Fibroblast of pulmonary artery (primary cell): ENCODE measurements at regions not wholly inside any gene's neighbourhood (a gene's known extent, or its start where the extent isn't known, plus 50 kb on each side); places are given as distances from the start of the nearest gene placed in this dataset.

Experiments used
- DNase-seq: peaks from one replicate; pipeline ENCODE4 v3.0.0-alpha.2; 2010; ENCODE audit warnings: low read depth
- H3K4me3 ChIP-seq: replicated peaks from 2 replicates; pipeline ENCODE4 v1.5.1; 2011; ENCODE audit warnings: low read depth, mild to moderate bottlenecking, control low read depth, low read length, moderate library complexity
- TF ChIP-seq, protein P1 (sequence below): IDR thresholded peaks from 2 replicates; pipeline ENCODE4 v1.5.1; 2011; ENCODE audit warnings: mild to moderate bottlenecking, control low read depth, low read length, inconsistent platforms; ENCODE audit errors: missing control alignments

DNA sequence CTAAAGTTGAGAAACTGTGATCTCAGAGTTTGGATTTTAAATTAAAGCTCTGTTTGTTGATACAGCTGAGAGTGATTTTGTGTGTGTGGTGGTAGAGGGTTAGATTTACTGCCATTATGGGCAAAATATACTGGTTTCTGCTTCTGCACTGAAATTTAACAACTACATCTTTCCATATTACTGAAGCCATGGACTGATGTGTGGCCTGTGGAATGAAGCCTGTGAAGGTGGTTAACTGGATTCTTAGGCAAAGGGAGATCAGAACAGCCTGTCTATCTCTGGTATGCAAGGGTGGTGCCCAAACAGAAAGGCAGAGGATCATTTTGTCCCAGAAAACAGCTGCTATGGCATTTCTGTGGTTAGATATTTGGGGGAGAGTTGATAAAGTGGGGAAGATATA is 297.3 kb upstream of the THBS1 start:
- no peak overlapping the region for H3K4me3 ChIP-seq
- TF ChIP-seq, protein P1, sequence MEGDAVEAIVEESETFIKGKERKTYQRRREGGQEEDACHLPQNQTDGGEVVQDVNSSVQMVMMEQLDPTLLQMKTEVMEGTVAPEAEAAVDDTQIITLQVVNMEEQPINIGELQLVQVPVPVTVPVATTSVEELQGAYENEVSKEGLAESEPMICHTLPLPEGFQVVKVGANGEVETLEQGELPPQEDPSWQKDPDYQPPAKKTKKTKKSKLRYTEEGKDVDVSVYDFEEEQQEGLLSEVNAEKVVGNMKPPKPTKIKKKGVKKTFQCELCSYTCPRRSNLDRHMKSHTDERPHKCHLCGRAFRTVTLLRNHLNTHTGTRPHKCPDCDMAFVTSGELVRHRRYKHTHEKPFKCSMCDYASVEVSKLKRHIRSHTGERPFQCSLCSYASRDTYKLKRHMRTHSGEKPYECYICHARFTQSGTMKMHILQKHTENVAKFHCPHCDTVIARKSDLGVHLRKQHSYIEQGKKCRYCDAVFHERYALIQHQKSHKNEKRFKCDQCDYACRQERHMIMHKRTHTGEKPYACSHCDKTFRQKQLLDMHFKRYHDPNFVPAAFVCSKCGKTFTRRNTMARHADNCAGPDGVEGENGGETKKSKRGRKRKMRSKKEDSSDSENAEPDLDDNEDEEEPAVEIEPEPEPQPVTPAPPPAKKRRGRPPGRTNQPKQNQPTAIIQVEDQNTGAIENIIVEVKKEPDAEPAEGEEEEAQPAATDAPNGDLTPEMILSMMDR: no peak
- DNase-seq: peak; percentile 48

DNA sequence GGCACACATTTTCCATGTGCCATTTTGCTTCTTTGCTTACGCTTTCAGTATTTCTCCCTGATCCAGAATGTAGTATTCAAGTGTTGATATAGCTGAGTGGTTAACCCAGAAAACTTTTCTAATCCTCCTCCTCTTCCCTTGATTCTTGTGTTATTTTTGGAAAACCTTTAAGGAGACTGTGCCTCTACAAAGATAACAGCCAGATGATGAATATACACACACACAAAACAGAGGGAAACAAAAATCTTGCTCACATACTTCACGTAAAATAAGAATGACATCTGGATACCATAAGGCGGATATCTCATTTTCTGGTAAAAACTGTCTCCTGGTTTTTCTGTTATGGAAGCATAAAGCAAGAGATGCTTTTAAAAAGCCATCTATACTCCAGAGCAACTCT is 295.8 kb upstream of the THBS1 start:
- H3K4me3 ChIP-seq: no peak overlapping the region
- TF ChIP-seq, protein P1: no peak
- DNase-seq: peak; percentile 42

DNA sequence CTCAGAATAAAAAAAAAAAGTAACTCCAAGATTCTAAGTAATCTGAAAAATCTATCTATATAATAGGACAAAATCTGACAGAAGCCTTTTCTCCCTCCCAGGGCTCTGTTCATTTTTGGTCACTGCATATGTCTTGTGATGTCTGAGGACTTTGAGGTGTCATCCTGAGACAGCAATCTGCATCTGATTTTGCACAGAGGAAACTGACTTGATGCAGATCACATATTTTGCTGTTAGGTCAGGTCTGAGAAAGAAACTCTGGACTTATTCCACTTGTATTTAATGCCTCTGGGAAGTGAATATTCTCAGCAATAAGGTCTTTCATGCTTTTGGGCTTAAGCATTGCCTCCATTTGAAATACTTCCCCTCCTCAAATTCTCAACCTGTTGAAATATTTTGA is 295.2 kb upstream of the THBS1 start:
- no peak for DNase-seq
- TF ChIP-seq, protein P1: no peak
- H3K4me3 ChIP-seq: no peak overlapping the region

DNA sequence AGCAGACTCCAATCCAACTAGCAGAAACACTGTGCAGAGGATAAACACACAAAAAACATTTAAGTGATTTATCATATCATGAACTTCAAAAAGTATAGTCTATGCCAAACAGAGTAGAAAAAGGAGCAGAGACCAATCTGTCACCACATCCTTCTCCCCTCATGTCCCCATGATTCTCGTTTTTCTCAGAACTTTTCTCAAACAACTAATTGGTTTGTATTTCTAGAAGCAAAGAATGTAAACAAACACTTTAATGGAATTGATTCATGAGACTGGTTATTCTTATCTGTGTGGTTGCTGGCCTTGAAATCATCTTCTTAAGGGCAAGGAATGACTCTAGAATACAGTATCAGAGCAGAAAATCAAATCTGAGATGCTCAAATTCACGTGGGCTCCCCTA is 294.2 kb upstream of the THBS1 start:
- H3K4me3 ChIP-seq: no peak overlapping the region
- TF ChIP-seq, protein P1: no peak
- no peak for DNase-seq

DNA sequence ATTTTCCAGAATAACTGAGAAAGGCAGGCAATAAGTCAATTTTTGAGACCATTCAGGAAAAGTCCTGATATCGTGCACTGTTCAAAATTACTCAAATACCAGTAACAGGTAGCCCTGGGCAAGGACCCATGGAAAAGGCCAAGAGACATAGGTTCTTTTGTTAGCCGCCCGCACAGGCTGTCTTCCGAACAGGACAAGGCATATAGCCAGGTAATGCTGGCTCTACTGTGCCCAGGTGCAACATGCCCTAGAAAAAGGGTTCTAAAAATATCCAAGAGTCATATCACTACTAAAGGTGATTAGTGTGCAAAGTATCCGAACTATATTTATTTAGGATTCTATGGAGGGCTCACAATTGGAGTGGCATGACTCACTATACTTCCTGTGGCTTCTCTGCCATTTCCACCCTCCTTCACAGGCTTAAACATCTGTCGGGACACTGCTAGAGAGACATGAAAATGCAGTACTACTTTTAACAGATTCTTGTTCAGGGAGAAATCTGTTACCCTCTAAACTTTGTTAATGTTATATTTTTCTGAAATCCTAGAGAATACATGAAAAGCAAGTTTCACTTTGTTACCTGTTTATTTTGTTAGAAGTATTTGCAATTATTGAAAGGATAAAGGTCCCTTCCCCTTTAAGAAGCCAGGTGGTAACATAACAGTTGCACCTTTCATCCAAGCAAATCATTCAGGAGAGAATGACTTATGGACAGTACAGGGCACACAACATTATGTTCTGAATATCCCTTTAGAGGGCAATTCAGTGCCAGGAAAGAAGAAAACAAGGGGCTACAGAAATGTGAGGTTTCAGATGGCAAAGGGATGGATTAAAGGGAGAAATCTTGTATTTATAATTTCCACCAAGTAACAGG is 293.3 kb upstream of the THBS1 start:
- H3K4me3 ChIP-seq: no peak overlapping the region
- peak; percentile 48 for DNase-seq
- TF ChIP-seq, protein P1: no peak

DNA sequence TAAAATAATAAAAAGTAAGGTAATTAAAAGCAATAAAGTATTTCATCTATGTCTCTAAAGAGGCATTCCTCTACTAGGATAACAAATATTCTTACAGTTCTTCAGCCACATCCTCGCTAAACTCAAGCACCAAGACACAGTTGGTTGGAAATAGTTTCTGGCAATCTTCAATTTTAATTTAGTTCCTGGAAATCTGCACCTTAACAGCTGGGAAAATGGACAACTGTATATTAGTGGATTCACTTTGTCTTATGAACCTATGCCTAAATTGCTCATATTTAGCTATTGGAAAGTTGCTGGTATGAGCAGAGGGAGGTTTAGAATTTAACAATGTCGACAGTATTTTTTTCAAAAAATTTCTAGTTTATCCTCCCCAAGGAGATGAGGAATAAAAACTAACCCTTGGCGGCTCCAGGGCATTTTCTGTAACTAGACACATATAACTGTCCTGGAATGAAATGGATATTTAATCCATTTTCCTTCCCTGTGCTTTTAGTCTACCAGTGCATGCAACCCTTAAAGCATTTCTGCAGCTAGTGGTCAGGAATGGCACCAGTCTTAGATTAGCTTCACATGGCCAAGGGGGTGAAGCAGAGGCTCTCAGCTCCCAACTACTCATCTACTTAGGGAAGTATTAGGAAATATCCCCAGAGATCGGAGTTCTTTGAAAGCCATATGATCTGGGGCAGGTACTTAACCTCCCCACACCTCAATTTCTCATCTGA is 290.0 kb upstream of the THBS1 start:
- TF ChIP-seq, protein P1: no peak
- no peak for DNase-seq
- no peak overlapping the region for H3K4me3 ChIP-seq
